ENCODE measurements at regions not wholly inside any gene's neighbourhood (a gene's known extent, or its start where the extent isn't known, plus 50 kb on each side); places are given as distances from the start of the nearest gene placed in this dataset.

GRCh38 chr10:4189281-4189680, 404.3 kb upstream of the KLF6 start:
- TF ChIP-seq, protein P1, sequence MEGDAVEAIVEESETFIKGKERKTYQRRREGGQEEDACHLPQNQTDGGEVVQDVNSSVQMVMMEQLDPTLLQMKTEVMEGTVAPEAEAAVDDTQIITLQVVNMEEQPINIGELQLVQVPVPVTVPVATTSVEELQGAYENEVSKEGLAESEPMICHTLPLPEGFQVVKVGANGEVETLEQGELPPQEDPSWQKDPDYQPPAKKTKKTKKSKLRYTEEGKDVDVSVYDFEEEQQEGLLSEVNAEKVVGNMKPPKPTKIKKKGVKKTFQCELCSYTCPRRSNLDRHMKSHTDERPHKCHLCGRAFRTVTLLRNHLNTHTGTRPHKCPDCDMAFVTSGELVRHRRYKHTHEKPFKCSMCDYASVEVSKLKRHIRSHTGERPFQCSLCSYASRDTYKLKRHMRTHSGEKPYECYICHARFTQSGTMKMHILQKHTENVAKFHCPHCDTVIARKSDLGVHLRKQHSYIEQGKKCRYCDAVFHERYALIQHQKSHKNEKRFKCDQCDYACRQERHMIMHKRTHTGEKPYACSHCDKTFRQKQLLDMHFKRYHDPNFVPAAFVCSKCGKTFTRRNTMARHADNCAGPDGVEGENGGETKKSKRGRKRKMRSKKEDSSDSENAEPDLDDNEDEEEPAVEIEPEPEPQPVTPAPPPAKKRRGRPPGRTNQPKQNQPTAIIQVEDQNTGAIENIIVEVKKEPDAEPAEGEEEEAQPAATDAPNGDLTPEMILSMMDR (optimal IDR thresholded peaks at IDR 0.05 in 1 of 3, IDR thresholded peaks at IDR 0.05 in 1 of 3, conservative IDR thresholded peaks at IDR 0.05 in 1 of 3; ENCODE audit: extremely low read depth in 1 of 3, insufficient read depth in 2 of 3, low read length in 3 of 3) = no peak
- TF ChIP-seq EZH2 (IDR thresholded peaks at IDR 0.05; ENCODE audit: low read length) = no peak

All from keratinocyte (primary cell).